Hepatocyte (in vitro differentiated cells): ENCODE measurements at regions not wholly inside any gene's neighbourhood (a gene's known extent, or its start where the extent isn't known, plus 50 kb on each side); places are given as distances from the start of the nearest gene placed in this dataset.

Source experiments
- DNase-seq: peaks from one replicate; pipeline ENCODE4 v3.0.0-alpha.2; 2016; ENCODE audit warnings: low spot score
- H2AFZ ChIP-seq: fragments of 200-600 bp; sonication (generic); 2 replicates; pipeline ENCODE4 v1.6.0; 2016; ENCODE audit warnings: antibody characterized with exemption, mild to moderate bottlenecking
- H3K27ac ChIP-seq: fragments of 200-600 bp; sonication (generic); 2 replicates; pipeline ENCODE4 v1.5.1; 2016; ENCODE audit warnings: mild to moderate bottlenecking
- H3K27me3 ChIP-seq: fragments of 200-600 bp; sonication (generic); 2 replicates; pipeline ENCODE4 v1.6.1; 2016
- H3K36me3 ChIP-seq: fragments of 200-600 bp; sonication (generic); replicated peaks from 2 replicates; pipeline ENCODE4 v1.5.1; 2016; ENCODE audit warnings: low read depth; ENCODE audit not compliant: insufficient read depth
- H3K4me1 ChIP-seq: fragments of 200-600 bp; sonication (generic); 2 replicates; pipeline ENCODE4 v1.5.1; 2016; ENCODE audit warnings: mild to moderate bottlenecking, moderate library complexity; ENCODE audit not compliant: insufficient read depth
- H3K4me2 ChIP-seq: fragments of 200-600 bp; sonication (generic); 2 replicates; pipeline ENCODE4 v1.6.0; 2016
- H3K4me3 ChIP-seq: fragments of 200-600 bp; sonication (generic); 2 replicates; pipeline ENCODE4 v1.5.1; 2016; ENCODE audit warnings: mild to moderate bottlenecking
- H3K79me2 ChIP-seq: fragments of 200-600 bp; sonication (generic); 2 replicates; pipeline ENCODE4 v1.6.0; 2017; ENCODE audit warnings: mild to moderate bottlenecking
- H3K9me2 ChIP-seq: fragments of 200-600 bp; sonication (generic); replicated peaks from 2 replicates; pipeline ENCODE4 v1.6.0; 2017; ENCODE audit warnings: mild to moderate bottlenecking; ENCODE audit not compliant: insufficient read depth
- H3K9me3 ChIP-seq: fragments of 200-600 bp; sonication (generic); 2 replicates; pipeline ENCODE4 v1.5.1; 2016; ENCODE audit warnings: low read depth, mild to moderate bottlenecking
- H4K20me1 ChIP-seq: fragments of 200-600 bp; sonication (generic); 2 replicates; pipeline ENCODE4 v1.6.0; 2016; ENCODE audit warnings: mild to moderate bottlenecking; ENCODE audit not compliant: insufficient read depth, poor library complexity, severe bottlenecking
- EZH2 ChIP-seq: fragments of 200-600 bp; sonication (generic); IDR thresholded peaks from 2 replicates; pipeline ENCODE4 v1.6.1; 2016; ENCODE audit warnings: antibody characterized with exemption, mild to moderate bottlenecking, borderline replicate concordance
- EZH2phosphoT487 ChIP-seq: fragments of 200-600 bp; sonication (generic); IDR thresholded peaks from one replicate; pipeline ENCODE4 v1.6.1; 2018; ENCODE audit warnings: antibody characterized with exemption, mild to moderate bottlenecking, low read depth, moderate library complexity; ENCODE audit not compliant: unreplicated experiment, severe bottlenecking
- WGBS: methylation state at CpG from one replicate; pipeline ENCODE4 v1.1.6; 2016; ENCODE audit warnings: low lambda C conversion rate; ENCODE audit errors: missing lambda C conversion rate; 5-methylcytosine and 5-hydroxymethylcytosine counted together
- TF ChIP-seq, protein P1 (sequence below): fragments of 200-600 bp; sonication (generic); IDR thresholded peaks from 2 replicates; pipeline ENCODE4 v1.5.1; 2016; ENCODE audit warnings: antibody characterized with exemption, mild to moderate bottlenecking; ENCODE audit not compliant: poor library complexity

DNA sequence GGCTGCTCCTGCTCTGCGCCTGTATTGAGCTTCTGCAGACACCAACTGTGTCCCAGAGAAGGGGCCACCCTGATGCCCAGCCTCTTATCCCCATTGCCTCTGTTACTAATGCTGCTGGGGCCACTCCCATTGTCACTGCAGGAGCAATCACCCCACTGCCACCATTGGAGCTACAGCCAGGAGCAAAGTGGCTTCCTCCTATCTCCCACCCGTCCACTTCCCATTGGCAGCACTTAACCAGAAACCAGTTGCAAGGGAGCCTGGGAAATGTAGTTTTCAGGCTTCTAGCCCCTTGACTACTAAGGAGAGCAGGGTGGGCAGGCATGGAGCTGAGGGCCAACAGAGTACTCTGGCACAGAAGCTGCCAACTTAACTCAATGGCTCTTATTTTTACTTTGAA lies 55.9 kb upstream of the KLF13 start:
- H2AFZ ChIP-seq: no peak overlapping the region
- H3K27ac ChIP-seq: no peak overlapping the region
- H4K20me1 ChIP-seq: no peaks in the 10 kb centered on the region
- no peaks in the 10 kb centered on the region for H3K36me3 ChIP-seq
- WGBS: 66% methylated on average over 2 of the region's 2 CpGs
- no peaks in the 10 kb centered on the region for H3K79me2 ChIP-seq
- peaks cover 9% of the 10 kb centered on the region for H3K4me1 ChIP-seq
- H3K9me3 ChIP-seq: no peaks in the 10 kb centered on the region
- DNase-seq: no peak
- H3K4me3 ChIP-seq: no peak overlapping the region
- no peak overlapping the region for H3K4me2 ChIP-seq
- no peaks in the 10 kb centered on the region for H3K27me3 ChIP-seq
- TF ChIP-seq EZH2: no peak
- TF ChIP-seq EZH2phosphoT487: no peak
- TF ChIP-seq, protein P1, sequence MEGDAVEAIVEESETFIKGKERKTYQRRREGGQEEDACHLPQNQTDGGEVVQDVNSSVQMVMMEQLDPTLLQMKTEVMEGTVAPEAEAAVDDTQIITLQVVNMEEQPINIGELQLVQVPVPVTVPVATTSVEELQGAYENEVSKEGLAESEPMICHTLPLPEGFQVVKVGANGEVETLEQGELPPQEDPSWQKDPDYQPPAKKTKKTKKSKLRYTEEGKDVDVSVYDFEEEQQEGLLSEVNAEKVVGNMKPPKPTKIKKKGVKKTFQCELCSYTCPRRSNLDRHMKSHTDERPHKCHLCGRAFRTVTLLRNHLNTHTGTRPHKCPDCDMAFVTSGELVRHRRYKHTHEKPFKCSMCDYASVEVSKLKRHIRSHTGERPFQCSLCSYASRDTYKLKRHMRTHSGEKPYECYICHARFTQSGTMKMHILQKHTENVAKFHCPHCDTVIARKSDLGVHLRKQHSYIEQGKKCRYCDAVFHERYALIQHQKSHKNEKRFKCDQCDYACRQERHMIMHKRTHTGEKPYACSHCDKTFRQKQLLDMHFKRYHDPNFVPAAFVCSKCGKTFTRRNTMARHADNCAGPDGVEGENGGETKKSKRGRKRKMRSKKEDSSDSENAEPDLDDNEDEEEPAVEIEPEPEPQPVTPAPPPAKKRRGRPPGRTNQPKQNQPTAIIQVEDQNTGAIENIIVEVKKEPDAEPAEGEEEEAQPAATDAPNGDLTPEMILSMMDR: no peak
- no peaks in the 10 kb centered on the region for H3K9me2 ChIP-seq

DNA sequence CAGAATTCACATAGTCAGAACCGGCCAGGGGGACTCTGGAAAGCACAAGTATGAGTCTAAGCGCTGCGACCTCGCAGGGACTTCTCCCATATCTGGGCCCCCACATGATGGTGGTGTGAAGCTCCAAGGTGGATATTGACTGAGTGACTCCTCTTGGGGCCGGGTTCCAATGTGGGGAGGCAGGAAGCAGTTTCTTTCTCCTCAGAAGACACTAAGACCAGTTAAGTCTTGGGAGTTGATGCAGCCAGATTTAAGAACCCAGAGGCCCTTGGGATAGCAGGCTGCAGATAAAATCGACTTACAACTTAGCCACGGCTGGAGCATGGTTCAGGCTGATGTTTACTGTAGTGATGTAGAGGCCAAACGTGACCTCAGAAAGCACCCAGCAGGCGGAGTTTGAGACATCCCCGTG lies 55.4 kb upstream of the KLF13 start:
- Histone ChIP-seq H3K4me3 (no peak overlapping the region), H3K27ac (no peak overlapping the region), H3K4me2 (no peak overlapping the region), H3K4me1 (peaks cover 5% of the 10 kb centered on the region), H3K9me2 (no peaks in the 10 kb centered on the region), H3K27me3 (no peaks in the 10 kb centered on the region), H3K36me3 (no peaks in the 10 kb centered on the region), H4K20me1 (no peaks in the 10 kb centered on the region), H3K9me3 (no peaks in the 10 kb centered on the region), H3K79me2 (no peaks in the 10 kb centered on the region), H2AFZ (no peak overlapping the region)
- DNase-seq: no peak
- 82% methylated on average over 10 of the region's 10 CpGs for WGBS
- no peak for TF ChIP-seq EZH2phosphoT487
- TF ChIP-seq, protein P1: no peak
- no peak for TF ChIP-seq EZH2

DNA sequence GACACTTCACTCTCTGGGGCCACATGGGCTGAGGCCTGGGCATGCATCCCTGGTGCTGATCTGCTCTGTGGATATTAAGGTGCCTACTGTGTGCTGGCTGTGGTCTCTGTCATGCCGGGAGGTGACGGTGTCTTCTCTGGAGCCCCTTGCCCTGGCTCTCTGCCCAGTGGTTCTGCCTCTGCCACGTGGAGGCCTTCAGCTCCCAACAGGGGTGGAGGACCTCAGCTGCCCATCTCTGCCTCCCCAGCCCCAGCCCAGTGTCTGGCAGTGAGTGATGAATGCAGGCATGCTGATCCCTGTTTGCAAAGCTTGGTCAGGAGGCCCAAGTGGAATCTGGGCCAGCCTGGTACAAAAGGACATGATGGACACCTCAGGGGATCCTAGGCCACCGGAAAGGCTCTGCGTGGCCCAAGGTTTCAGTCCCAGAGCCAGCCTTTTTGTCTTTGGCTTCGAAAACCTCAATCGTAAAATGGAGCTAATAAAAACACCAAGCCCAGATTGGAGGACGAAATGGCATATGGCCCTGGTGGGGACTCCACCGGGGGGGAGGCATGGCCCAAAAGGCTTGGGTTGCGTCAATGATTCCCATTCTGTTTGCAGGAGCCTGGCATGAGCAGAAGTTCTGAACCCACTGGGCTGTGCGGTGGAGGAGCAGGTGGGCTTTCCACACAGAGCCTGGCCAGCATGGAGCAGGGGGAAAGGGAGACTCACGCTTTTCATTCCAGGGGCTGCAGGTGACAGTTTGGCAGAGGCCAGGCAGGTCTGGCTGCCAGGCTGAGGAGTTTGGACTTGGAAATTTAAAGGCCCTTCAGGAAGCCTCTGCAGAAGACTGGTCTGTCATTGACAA lies 54.7 kb upstream of the KLF13 start:
- no peak for TF ChIP-seq EZH2phosphoT487
- TF ChIP-seq, protein P1: no peak
- no peak for TF ChIP-seq EZH2
- H2AFZ ChIP-seq: no peak overlapping the region
- no peaks in the 10 kb centered on the region for H3K9me3 ChIP-seq
- H3K27me3 ChIP-seq: no peaks in the 10 kb centered on the region
- no peaks in the 10 kb centered on the region for H3K9me2 ChIP-seq
- H3K4me1 ChIP-seq: peaks cover 5% of the 10 kb centered on the region
- no peak overlapping the region for H3K4me2 ChIP-seq
- DNase-seq: no peak
- H3K27ac ChIP-seq: no peak overlapping the region
- no peaks in the 10 kb centered on the region for H3K36me3 ChIP-seq
- WGBS: 92% methylated on average over 12 of the region's 12 CpGs
- H3K79me2 ChIP-seq: no peaks in the 10 kb centered on the region
- no peak overlapping the region for H3K4me3 ChIP-seq
- H4K20me1 ChIP-seq: no peaks in the 10 kb centered on the region
